CD14-positive monocyte (primary cell): ENCODE measurements at regions not wholly inside any gene's neighbourhood (a gene's known extent, or its start where the extent isn't known, plus 50 kb on each side); places are given as distances from the start of the nearest gene placed in this dataset.

Source experiments
- DNase-seq, 3 donors: peaks; one replicate each; pipeline ENCODE4 v3.0.0-alpha.2; 2011 to 2022
- H2AFZ ChIP-seq: 2 replicates; pipeline ENCODE4 v1.6.0; 2012; ENCODE audit warnings: mild to moderate bottlenecking, low read depth, low read length, inconsistent platforms; ENCODE audit not compliant: insufficient read depth, poor library complexity, severe bottlenecking
- H3K27ac ChIP-seq, 2 donors: 1 replicate in 1 of 2; 2 replicates in 1 of 2; pipeline ENCODE4 v1.5.1; 2012 to 2013; ENCODE audit warnings: low read length in 2 of 2, control low read depth in 1 of 2, inconsistent platforms in 1 of 2, low read depth in 1 of 2, mild to moderate bottlenecking in 1 of 2
- H3K27me3 ChIP-seq, 2 donors: one replicate each; pipeline versions ENCODE4 v1.6.0 to v1.6.1; 2011 to 2013; ENCODE audit warnings: low read length in 2 of 2; ENCODE audit not compliant: control insufficient read depth in 2 of 2, insufficient read depth in 2 of 2
- H3K36me3 ChIP-seq, 2 donors: replicated peaks in 1 of 2; 1 replicate in 1 of 2; 2 replicates in 1 of 2; pipeline versions ENCODE4 v1.5.1 to v1.6.1; 2012 to 2013; ENCODE audit warnings: low read length in 2 of 2, control low read depth in 1 of 2, inconsistent platforms in 1 of 2, mild to moderate bottlenecking in 1 of 2; ENCODE audit not compliant: insufficient read depth in 2 of 2, control insufficient read depth in 1 of 2
- H3K4me1 ChIP-seq, 2 donors: 1 replicate in 1 of 2; 2 replicates in 1 of 2; pipeline versions ENCODE4 v1.5.1 to v1.6.1; 2012 to 2013; ENCODE audit warnings: low read length in 2 of 2, control low read depth in 1 of 2, inconsistent platforms in 1 of 2, mild to moderate bottlenecking in 1 of 2, moderate library complexity in 1 of 2; ENCODE audit not compliant: insufficient read depth in 2 of 2, control insufficient read depth in 1 of 2
- H3K4me2 ChIP-seq: replicated peaks from 2 replicates; pipeline ENCODE3; 2012; ENCODE audit warnings: low read length, moderate library complexity, mild to moderate bottlenecking; ENCODE audit not compliant: poor library complexity, severe bottlenecking; ENCODE audit errors: extremely low read depth
- H3K4me3 ChIP-seq, 3 experiments: fragments of 200-600 bp in 1 of 3; sonication (generic) in 1 of 3; replicated peaks in 1 of 3; 1 replicate in 2 of 3; 2 replicates in 1 of 3; pipeline ENCODE4 v1.5.1; 2011 to 2013; ENCODE audit warnings: low read length in 3 of 3, mild to moderate bottlenecking in 3 of 3, control low read depth in 2 of 3, low read depth in 2 of 3, inconsistent platforms in 1 of 3, moderate library complexity in 1 of 3
- H3K79me2 ChIP-seq: 2 replicates; pipeline ENCODE4 v1.6.0; 2012; ENCODE audit warnings: mild to moderate bottlenecking, control low read depth, inconsistent platforms, low read length, moderate library complexity; ENCODE audit not compliant: insufficient read depth
- H3K9ac ChIP-seq: 2 replicates; pipeline ENCODE4 v1.6.0; 2017; ENCODE audit warnings: low read length, mild to moderate bottlenecking; ENCODE audit not compliant: insufficient read depth, poor library complexity, severe bottlenecking
- H3K9me3 ChIP-seq, 2 donors: replicated peaks in 1 of 2; 1 replicate in 1 of 2; 2 replicates in 1 of 2; pipeline versions ENCODE4 v1.5.1 to v1.6.1; 2012 to 2013; ENCODE audit warnings: low read length in 2 of 2, control low read depth in 1 of 2; ENCODE audit not compliant: control insufficient read depth in 1 of 2, insufficient read depth in 1 of 2
- H4K20me1 ChIP-seq: 2 replicates; pipeline ENCODE4 v1.6.0; 2012; ENCODE audit warnings: mild to moderate bottlenecking, low read length, control low read depth, moderate library complexity; ENCODE audit not compliant: insufficient read depth
- H3K27ac Mint-ChIP-seq, 7 donors: one replicate each; pipeline ENCODE4 v1.8.0; 2020; ENCODE audit warnings: mild to moderate bottlenecking in 7 of 7, mixed read lengths in 7 of 7, moderate library complexity in 6 of 7, inconsistent platforms in 2 of 7
- H3K27me3 Mint-ChIP-seq, 3 donors: one replicate each; pipeline ENCODE4 v1.8.0; 2021 to 2022; ENCODE audit warnings: low read depth in 3 of 3, mild to moderate bottlenecking in 3 of 3, mixed read lengths in 3 of 3, moderate library complexity in 3 of 3, inconsistent platforms in 1 of 3
- H3K36me3 Mint-ChIP-seq, 2 donors: one replicate each; pipeline ENCODE4 v1.8.0; 2020; ENCODE audit warnings: mixed read lengths in 2 of 2, inconsistent platforms in 1 of 2, mild to moderate bottlenecking in 1 of 2
- H3K4me1 Mint-ChIP-seq: one replicate; pipeline ENCODE4 v1.8.0; 2020; ENCODE audit warnings: mild to moderate bottlenecking, mixed read lengths
- H3K4me3 Mint-ChIP-seq, 2 donors: one replicate each; pipeline ENCODE4 v1.8.0; 2020; ENCODE audit warnings: mild to moderate bottlenecking in 2 of 2, mixed read lengths in 2 of 2, moderate library complexity in 1 of 2
- H3K9me3 Mint-ChIP-seq, 7 donors: one replicate each; pipeline ENCODE4 v1.8.0; 2020 to 2022; ENCODE audit warnings: mixed read lengths in 7 of 7, mild to moderate bottlenecking in 6 of 7, moderate library complexity in 6 of 7, inconsistent platforms in 2 of 7
- WGBS: methylation state at CpG from one replicate; pipeline ENCODE4 v1.1.5; 2013; ENCODE audit warnings: missing lambda C conversion rate; ENCODE audit not compliant: insufficient coverage; 5-methylcytosine and 5-hydroxymethylcytosine counted together
- intact Hi-C, 2 donors: fragments of 100-400 bp; cut with micrococcal nuclease; formaldehyde crosslinking; loops; one replicate each; pipeline versions ENCODE4 v1.15.0 to v1.15.1; 2023
- TF ChIP-seq, protein P1 (sequence below): fragments of 200-600 bp; IDR thresholded peaks from one replicate; pipeline ENCODE4 v1.8.0; 2022; ENCODE audit warnings: antibody characterized with exemption, mild to moderate bottlenecking

DNA sequence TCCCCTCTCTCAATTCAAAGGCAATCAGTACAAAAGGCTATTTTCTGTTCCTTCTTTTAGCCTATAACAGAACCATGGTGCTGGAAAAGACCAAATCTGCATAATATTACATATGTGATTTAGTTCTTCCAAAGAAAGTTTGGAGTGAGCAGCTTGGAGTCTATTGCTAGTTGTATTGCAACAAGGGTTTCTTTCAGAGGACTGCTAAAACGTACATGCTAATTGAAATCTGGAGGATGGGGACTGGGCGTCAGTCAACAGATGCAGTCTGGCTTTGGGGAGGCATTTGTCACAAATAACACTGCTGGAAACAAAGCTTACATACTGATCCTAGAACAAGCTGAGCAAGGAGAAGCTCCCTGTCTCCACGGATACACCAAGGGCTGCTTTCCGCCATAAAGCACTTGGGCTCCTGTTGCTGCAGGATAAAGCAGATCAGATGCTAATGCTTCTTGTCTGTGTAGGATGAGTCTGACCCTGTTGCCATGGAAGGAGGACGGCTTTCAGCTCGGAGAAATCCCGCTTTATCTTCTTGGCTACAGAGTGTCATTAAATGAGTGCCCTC is 883.5 kb downstream of the SORCS1 start:
- 75% methylated on average over 5 of the region's 7 CpGs for WGBS
- no peaks in the 10 kb centered on the region for H3K27me3 ChIP-seq

GRCh38 chr10:106278383-106278782 is 886.1 kb downstream of the SORCS1 start:
- intact Hi-C loops, result no loop called here
- Histone ChIP-seq H3K27ac (no peak overlapping the region), H2AFZ (no peak overlapping the region), H3K9ac (no peak overlapping the region), H4K20me1 (no peaks in the 10 kb centered on the region), H3K27me3 (no peaks in the 10 kb centered on the region), H3K79me2 (no peaks in the 10 kb centered on the region), H3K36me3 (no peaks in the 10 kb centered on the region), H3K9me3 (no peaks in the 10 kb centered on the region), H3K4me2 (no peak overlapping the region), H3K4me1 (no peaks in the 10 kb centered on the region), H3K4me3 (no peak overlapping the region)
- DNase-seq, result no peak
- Mint-ChIP-seq H3K4me3 (no peak overlapping the region), H3K27me3 (no peaks in the 10 kb centered on the region), H3K36me3 (no peaks in the 10 kb centered on the region), H3K4me1 (no peaks in the 10 kb centered on the region), H3K9me3 (peaks cover 0 to 4% (median 1%) of the 10 kb centered on the region in 7 donors), H3K27ac (no peak overlapping the region)
- TF ChIP-seq, protein P1, sequence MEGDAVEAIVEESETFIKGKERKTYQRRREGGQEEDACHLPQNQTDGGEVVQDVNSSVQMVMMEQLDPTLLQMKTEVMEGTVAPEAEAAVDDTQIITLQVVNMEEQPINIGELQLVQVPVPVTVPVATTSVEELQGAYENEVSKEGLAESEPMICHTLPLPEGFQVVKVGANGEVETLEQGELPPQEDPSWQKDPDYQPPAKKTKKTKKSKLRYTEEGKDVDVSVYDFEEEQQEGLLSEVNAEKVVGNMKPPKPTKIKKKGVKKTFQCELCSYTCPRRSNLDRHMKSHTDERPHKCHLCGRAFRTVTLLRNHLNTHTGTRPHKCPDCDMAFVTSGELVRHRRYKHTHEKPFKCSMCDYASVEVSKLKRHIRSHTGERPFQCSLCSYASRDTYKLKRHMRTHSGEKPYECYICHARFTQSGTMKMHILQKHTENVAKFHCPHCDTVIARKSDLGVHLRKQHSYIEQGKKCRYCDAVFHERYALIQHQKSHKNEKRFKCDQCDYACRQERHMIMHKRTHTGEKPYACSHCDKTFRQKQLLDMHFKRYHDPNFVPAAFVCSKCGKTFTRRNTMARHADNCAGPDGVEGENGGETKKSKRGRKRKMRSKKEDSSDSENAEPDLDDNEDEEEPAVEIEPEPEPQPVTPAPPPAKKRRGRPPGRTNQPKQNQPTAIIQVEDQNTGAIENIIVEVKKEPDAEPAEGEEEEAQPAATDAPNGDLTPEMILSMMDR, result no peak
- no CpG with 5 or more reads among the region's 1 CpG for WGBS

More for the DNA sequence above, 883.5 kb downstream of the SORCS1 start:
- H3K9ac ChIP-seq, result no peak overlapping the region
- no peaks in the 10 kb centered on the region for H4K20me1 ChIP-seq
- Mint-ChIP-seq H3K36me3 (no peaks in the 10 kb centered on the region), H3K27me3 (no peaks in the 10 kb centered on the region), H3K27ac (no peak overlapping the region), H3K4me1 (no peaks in the 10 kb centered on the region), H3K9me3 (peaks cover 0 to 7% (median 2%) of the 10 kb centered on the region in 7 donors), H3K4me3 (no peak overlapping the region)
- no peak for DNase-seq
- H3K9me3 ChIP-seq, result no peaks in the 10 kb centered on the region
- TF ChIP-seq, protein P1, result no peak
- no peak overlapping the region for H3K4me2 ChIP-seq
- intact Hi-C loops, result no loop called here
- H3K4me3 ChIP-seq, result no peak overlapping the region
- H3K4me1 ChIP-seq, result no peaks in the 10 kb centered on the region
- H3K79me2 ChIP-seq, result no peaks in the 10 kb centered on the region
- H3K27ac ChIP-seq, result no peak overlapping the region
- H2AFZ ChIP-seq, result no peak overlapping the region
- H3K36me3 ChIP-seq, result no peaks in the 10 kb centered on the region
